Upper lobe of left lung (tissue), 6 donors: ENCODE measurements at regions not wholly inside any gene's neighbourhood (a gene's known extent, or its start where the extent isn't known, plus 50 kb on each side); places are given as distances from the start of the nearest gene placed in this dataset.

Experiments used
- ATAC-seq, 2 donors: fragments of 200-7000 bp; cut with Tn5 transposase; one replicate each; pipeline ENCODE4 v1.9.1; 2022; ENCODE audit warnings: mild to moderate bottlenecking in 2 of 2, moderate library complexity in 2 of 2; ENCODE audit not compliant: low FRiP score in 2 of 2
- DNase-seq, 2 donors: peaks; one replicate each; pipeline ENCODE4 v3.0.0-alpha.2; 2019 to 2020
- H3K27ac ChIP-seq, 4 donors: fragments of 200-600 bp; sonication (generic); one replicate each; pipeline ENCODE4 v1.5.1; 2016 to 2019
- H3K27me3 ChIP-seq, 4 donors: fragments of 200-600 bp; sonication (generic); one replicate each; pipeline ENCODE4 v1.5.1; 2017 to 2019
- H3K36me3 ChIP-seq, 4 donors: fragments of 200-600 bp; sonication (generic); one replicate each; pipeline ENCODE4 v1.5.1; 2016 to 2019
- H3K4me1 ChIP-seq, 4 donors: fragments of 200-600 bp; sonication (generic); one replicate each; pipeline ENCODE4 v1.5.1; 2018 to 2019
- H3K4me3 ChIP-seq, 4 donors: fragments of 200-600 bp; sonication (generic); one replicate each; pipeline ENCODE4 v1.5.1; 2017 to 2019; ENCODE audit warnings: mild to moderate bottlenecking in 2 of 4, moderate library complexity in 1 of 4
- H3K9me3 ChIP-seq, 4 donors: fragments of 200-600 bp; sonication (generic); one replicate each; pipeline ENCODE4 v1.5.1; 2018 to 2019
- CTCF ChIP-seq, 6 experiments: fragments of 450-650 bp in 4 of 6; fragments of 200-600 bp in 2 of 6; sonication (generic) in 2 of 6; IDR thresholded peaks; one replicate each; pipeline ENCODE4 v1.5.1; 2016 to 2019; ENCODE audit warnings: antibody characterized with exemption in 6 of 6
- EP300 ChIP-seq, 4 donors: sonication (generic); formaldehyde crosslinking; IDR thresholded peaks; one replicate each; pipeline ENCODE4 v1.5.1; 2017; ENCODE audit warnings: antibody characterized with exemption in 4 of 4, control low read depth in 2 of 4
- POLR2A ChIP-seq, 4 donors: fragments of 450-650 bp; IDR thresholded peaks; one replicate each; pipeline ENCODE4 v1.5.1; 2016 to 2017; ENCODE audit warnings: antibody characterized with exemption in 4 of 4, mild to moderate bottlenecking in 2 of 4
- POLR2AphosphoS5 ChIP-seq, 2 donors: sonication (generic); formaldehyde crosslinking; IDR thresholded peaks; one replicate each; pipeline ENCODE4 v1.5.1; 2017; ENCODE audit warnings: antibody characterized with exemption in 2 of 2
- WGBS, 2 donors: methylation state at CpG; one replicate each; pipeline ENCODE4 v1.1.5; 2017 to 2018; 5-methylcytosine and 5-hydroxymethylcytosine counted together
- donor health status: DM: no; HTN: no; CAD: no; lungs with moderate emphysema.
- donor health status: DM: no; HTN: yes; CAD: no; lungs with severe emphysema.

DNA sequence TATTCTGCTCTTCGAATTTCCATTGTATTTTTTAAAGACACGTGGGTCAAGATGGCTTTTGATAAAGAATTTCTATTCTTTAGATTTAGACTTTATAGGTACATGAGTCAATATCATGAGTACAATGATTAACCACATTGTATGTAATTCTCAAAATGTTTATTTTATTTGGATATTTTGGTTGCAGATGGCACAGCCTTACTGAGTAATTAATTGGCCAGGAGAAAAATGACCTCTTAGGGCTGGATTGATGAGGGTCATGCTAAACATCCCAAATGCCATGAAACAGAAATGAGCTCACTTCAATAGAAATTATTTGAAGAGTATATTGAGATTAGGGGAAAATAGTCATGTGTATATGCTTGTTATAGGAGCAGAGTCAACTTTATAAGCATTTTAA lies 131.2 kb upstream of the CCN2 start:
- H3K36me3 ChIP-seq: no peaks in the 10 kb centered on the region
- TF ChIP-seq POLR2AphosphoS5 (IDR thresholded peaks at IDR 0.05): no peak
- no peak for TF ChIP-seq EP300 (IDR thresholded peaks at IDR 0.05)
- TF ChIP-seq POLR2A (IDR thresholded peaks at IDR 0.05): no peak
- TF ChIP-seq CTCF (IDR thresholded peaks at IDR 0.05): no peak
- DNase-seq (no peak), ATAC-seq (no peak)
- H3K4me3 ChIP-seq: no peak overlapping the region
- no peaks in the 10 kb centered on the region for H3K9me3 ChIP-seq
- H3K27me3 ChIP-seq: no peaks in the 10 kb centered on the region
- no peaks in the 10 kb centered on the region for H3K4me1 ChIP-seq
- WGBS, 2 donors: 85 to 95% methylated on average over 2 of the region's 2 CpGs
- no peak overlapping the region for H3K27ac ChIP-seq

- no peaks in the 10 kb centered on the region for H3K4me1 ChIP-seq
- TF ChIP-seq POLR2A (IDR thresholded peaks at IDR 0.05): no peak
- TF ChIP-seq CTCF (IDR thresholded peaks at IDR 0.05): no peak
- TF ChIP-seq POLR2AphosphoS5 (IDR thresholded peaks at IDR 0.05): no peak
- no peak for TF ChIP-seq EP300 (IDR thresholded peaks at IDR 0.05)
- WGBS, 2 donors: 36 to 50% methylated on average over 1 of the region's 1 CpG
- no peak overlapping the region for H3K27ac ChIP-seq
- ATAC-seq (no peak), DNase-seq (no peak)
- H3K27me3 ChIP-seq: no peaks in the 10 kb centered on the region
- no peaks in the 10 kb centered on the region for H3K36me3 ChIP-seq
- no peaks in the 10 kb centered on the region for H3K9me3 ChIP-seq
- H3K4me3 ChIP-seq: no peak overlapping the region
These were observed 130.2 kb upstream of the CCN2 start for GRCh38 chr6:132081338-132081737.

DNA sequence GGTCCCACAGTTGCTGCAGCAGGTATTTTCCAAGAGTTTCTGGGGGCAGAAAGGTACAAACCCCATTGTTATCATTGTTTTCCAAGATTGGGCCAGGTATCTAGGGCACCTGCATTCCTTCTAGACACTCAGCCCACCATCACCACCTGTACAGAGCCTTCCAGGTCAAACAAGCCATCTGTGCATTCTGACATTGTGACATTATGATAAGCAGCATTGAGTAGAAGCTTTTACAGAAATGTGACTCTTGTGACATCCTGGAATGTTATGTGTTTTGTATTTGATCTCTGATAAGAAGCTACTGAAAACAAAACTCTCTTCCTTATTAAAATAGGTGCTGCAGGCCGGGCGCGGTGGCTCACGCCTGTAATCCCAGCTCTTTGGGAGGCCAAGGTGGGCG lies 128.1 kb upstream of the CCN2 start:
- H3K4me1 ChIP-seq: no peaks in the 10 kb centered on the region
- H3K36me3 ChIP-seq: no peaks in the 10 kb centered on the region
- no peaks in the 10 kb centered on the region for H3K27me3 ChIP-seq
- WGBS, 2 donors: 89 to 99% methylated on average over 5 of the region's 5 CpGs
- ATAC-seq (no peak), DNase-seq (peak in 1 of 2 donors; percentile 32)
- no peak overlapping the region for H3K27ac ChIP-seq
- no peak for TF ChIP-seq CTCF (IDR thresholded peaks at IDR 0.05)
- TF ChIP-seq EP300 (IDR thresholded peaks at IDR 0.05): no peak
- TF ChIP-seq POLR2A (IDR thresholded peaks at IDR 0.05): no peak
- H3K4me3 ChIP-seq: no peak overlapping the region
- H3K9me3 ChIP-seq: no peaks in the 10 kb centered on the region

- no peak for ATAC-seq
- TF ChIP-seq CTCF (IDR thresholded peaks at IDR 0.05) (no peak), EP300 (IDR thresholded peaks at IDR 0.05) (no peak), POLR2A (IDR thresholded peaks at IDR 0.05) (no peak), POLR2AphosphoS5 (IDR thresholded peaks at IDR 0.05) (no peak)
- no peak overlapping the region for H3K4me3 ChIP-seq
- H3K4me1 ChIP-seq: no peaks in the 10 kb centered on the region
- H3K36me3 ChIP-seq: no peaks in the 10 kb centered on the region
- WGBS, 2 donors: 87 to 92% methylated on average over 3 of the region's 3 CpGs
- DNase-seq: no peak
- H3K9me3 ChIP-seq: no peaks in the 10 kb centered on the region
- no peaks in the 10 kb centered on the region for H3K27me3 ChIP-seq
- H3K27ac ChIP-seq: no peak overlapping the region
These were observed 125.3 kb upstream of the CCN2 start for GRCh38 chr6:132076452-132076851.

DNA sequence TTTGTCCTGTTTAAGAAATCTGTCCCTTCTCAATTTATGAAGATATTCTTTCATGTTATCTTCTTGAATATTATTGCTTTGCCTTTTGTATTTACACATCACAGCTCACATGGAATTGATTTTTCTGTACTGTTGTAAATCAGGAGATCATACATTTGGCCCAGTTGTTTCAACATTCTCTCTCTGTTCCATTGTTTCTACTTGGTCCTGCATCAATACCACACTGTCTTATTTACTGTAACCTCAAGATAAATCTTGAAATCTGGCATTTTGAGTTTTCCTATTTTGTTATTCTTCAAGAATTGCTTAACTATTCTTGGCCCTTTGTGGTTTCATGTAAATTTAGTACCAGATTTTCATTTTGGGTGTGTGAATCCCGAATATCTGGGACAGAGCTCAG lies 121.7 kb upstream of the CCN2 start:
- TF ChIP-seq EP300 (IDR thresholded peaks at IDR 0.05): no peak
- no peak for TF ChIP-seq CTCF (IDR thresholded peaks at IDR 0.05)
- TF ChIP-seq POLR2A (IDR thresholded peaks at IDR 0.05): no peak
- TF ChIP-seq POLR2AphosphoS5 (IDR thresholded peaks at IDR 0.05): no peak
- Histone ChIP-seq H3K4me1 (no peaks in the 10 kb centered on the region), H3K27ac (no peak overlapping the region), H3K36me3 (no peaks in the 10 kb centered on the region), H3K9me3 (no peaks in the 10 kb centered on the region), H3K27me3 (no peaks in the 10 kb centered on the region), H3K4me3 (no peak overlapping the region)
- DNase-seq: no peak
- no peak for ATAC-seq
- WGBS, 2 donors: 82 to 88% methylated on average over 1 of the region's 1 CpG
